ENCODE measurements at regions not wholly inside any gene's neighbourhood (a gene's known extent, or its start where the extent isn't known, plus 50 kb on each side); places are given as distances from the start of the nearest gene placed in this dataset.

- Histone ChIP-seq H3K4me1 (ENCODE audit: control insufficient read depth, insufficient read depth, low read length) (no peaks in the 10 kb centered on the region), H3K36me3 (ENCODE audit: control insufficient read depth, insufficient read depth, low read length) (no peaks in the 10 kb centered on the region)
- no CpG with 5 or more reads among the region's 1 CpG for WGBS (ENCODE audit: insufficient coverage, low lambda C conversion rate)
Observed at GRCh38 chr6:130276507-130276906, 53.8 kb upstream of the SAMD3 start.

DNA sequence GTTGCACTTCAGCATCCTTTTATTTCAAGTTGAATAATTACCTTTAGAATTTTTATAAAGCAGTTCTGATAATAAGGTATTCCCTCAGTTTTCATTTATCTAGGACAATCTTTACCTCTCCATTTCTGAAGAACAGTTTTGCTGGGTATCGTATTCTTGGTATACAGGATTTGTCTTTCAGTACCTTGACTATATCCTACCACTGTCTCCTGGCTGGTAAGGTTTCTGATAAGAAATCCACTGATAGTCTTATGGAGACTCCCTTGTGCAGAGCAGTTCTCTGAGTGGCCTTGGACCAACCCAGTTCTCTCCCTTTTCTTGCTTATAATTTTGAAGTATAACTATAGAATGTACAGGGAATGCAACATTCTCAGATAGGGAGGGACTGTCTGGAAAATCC, 51.3 kb upstream of the SAMD3 start:
- Histone ChIP-seq H3K4me3 (ENCODE audit: low read length) (no peak overlapping the region), H3K9me3 (ENCODE audit: control insufficient read depth, low read depth, low read length) (peaks cover 18% of the 10 kb centered on the region), H3K27ac (ENCODE audit: low read length) (no peak overlapping the region), H3K36me3 (ENCODE audit: control insufficient read depth, insufficient read depth, low read length) (no peaks in the 10 kb centered on the region), H3K27me3 (ENCODE audit: control insufficient read depth, insufficient read depth, low read length) (no peaks in the 10 kb centered on the region), H3K4me1 (ENCODE audit: control insufficient read depth, insufficient read depth, low read length) (no peaks in the 10 kb centered on the region)
- DNase-seq, result no peak
- no CpG with 5 or more reads among the region's 1 CpG for WGBS (ENCODE audit: insufficient coverage, low lambda C conversion rate)

More at GRCh38 chr6:130276507-130276906, 53.8 kb upstream of the SAMD3 start:
- no peak overlapping the region for H3K4me3 ChIP-seq (ENCODE audit: low read length)
- peaks cover 18% of the 10 kb centered on the region for H3K9me3 ChIP-seq (ENCODE audit: control insufficient read depth, low read depth, low read length)
- no peak for DNase-seq
- H3K27ac ChIP-seq (ENCODE audit: low read length), result no peak overlapping the region
- no peaks in the 10 kb centered on the region for H3K27me3 ChIP-seq (ENCODE audit: control insufficient read depth, insufficient read depth, low read length)
